ENCODE measurements at regions not wholly inside any gene's neighbourhood (a gene's known extent, or its start where the extent isn't known, plus 50 kb on each side); places are given as distances from the start of the nearest gene placed in this dataset.

DNA sequence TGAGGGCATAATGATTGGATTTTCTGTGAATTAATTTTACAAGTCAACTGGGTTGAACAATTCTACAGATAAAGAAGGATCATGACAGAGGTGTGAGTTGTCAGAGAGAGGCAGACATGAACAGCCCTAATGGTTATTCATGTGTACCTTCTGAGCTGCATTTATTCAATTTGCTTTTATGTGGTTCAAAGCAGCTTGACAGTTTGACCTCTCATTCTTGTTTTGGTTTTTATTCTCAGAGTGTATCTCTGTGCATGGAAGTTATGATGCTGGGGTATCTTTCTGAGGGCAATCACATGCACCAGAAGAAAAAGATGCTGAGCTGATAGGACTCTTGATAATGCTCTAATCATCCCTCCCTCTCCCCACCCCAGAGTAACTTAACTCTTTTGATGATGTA is 169.3 kb upstream of the NPY2R start:
- Histone ChIP-seq H3K36me3 (ENCODE audit: control insufficient read depth in 2 of 2, extremely low read depth in 1 of 2, insufficient read depth in 2 of 2, low read length in 2 of 2) (no peaks in the 10 kb centered on the region), H3K9me1 (ENCODE audit: control insufficient read depth, extremely low read depth, insufficient read depth, low read length) (no peaks in the 10 kb centered on the region), H3K9ac (ENCODE audit: control insufficient read depth, extremely low read depth, insufficient read depth, low read length) (no peak overlapping the region), H3K9me3 (ENCODE audit: control insufficient read depth, low read depth, low read length) (no peaks in the 10 kb centered on the region), H3K4me1 (ENCODE audit: control insufficient read depth, extremely low read depth, insufficient read depth, low read length) (no peaks in the 10 kb centered on the region), H3K79me2 (ENCODE audit: control insufficient read depth, insufficient read depth, low read length) (no peaks in the 10 kb centered on the region), H4K20me1 (ENCODE audit: control insufficient read depth, extremely low read depth, insufficient read depth, low read length) (no peaks in the 10 kb centered on the region), H2AFZ (ENCODE audit: control insufficient read depth, low read length) (no peak overlapping the region), H3K27me3 (ENCODE audit: control insufficient read depth, extremely low read depth, insufficient read depth, low read length) (no peaks in the 10 kb centered on the region), H3K27ac (ENCODE audit: control insufficient read depth, insufficient read depth, low read length) (no peak overlapping the region), H3K4me3 (ENCODE audit: control insufficient read depth in 2 of 3, extremely low read depth in 1 of 3, insufficient read depth in 2 of 3, low read depth in 1 of 3, low read length in 3 of 3) (no peak overlapping the region), H3K4me2 (ENCODE audit: control insufficient read depth, extremely low read depth, insufficient read depth, low read depth, low read length) (no peak overlapping the region)
- FAIRE-seq (no peak), DNase-seq (ENCODE audit: low read depth, low spot score) (no peak)
- TF ChIP-seq EZH2 (IDR thresholded peaks at IDR 0.05; ENCODE audit: low read length) = no peak
- TF ChIP-seq, protein P1, sequence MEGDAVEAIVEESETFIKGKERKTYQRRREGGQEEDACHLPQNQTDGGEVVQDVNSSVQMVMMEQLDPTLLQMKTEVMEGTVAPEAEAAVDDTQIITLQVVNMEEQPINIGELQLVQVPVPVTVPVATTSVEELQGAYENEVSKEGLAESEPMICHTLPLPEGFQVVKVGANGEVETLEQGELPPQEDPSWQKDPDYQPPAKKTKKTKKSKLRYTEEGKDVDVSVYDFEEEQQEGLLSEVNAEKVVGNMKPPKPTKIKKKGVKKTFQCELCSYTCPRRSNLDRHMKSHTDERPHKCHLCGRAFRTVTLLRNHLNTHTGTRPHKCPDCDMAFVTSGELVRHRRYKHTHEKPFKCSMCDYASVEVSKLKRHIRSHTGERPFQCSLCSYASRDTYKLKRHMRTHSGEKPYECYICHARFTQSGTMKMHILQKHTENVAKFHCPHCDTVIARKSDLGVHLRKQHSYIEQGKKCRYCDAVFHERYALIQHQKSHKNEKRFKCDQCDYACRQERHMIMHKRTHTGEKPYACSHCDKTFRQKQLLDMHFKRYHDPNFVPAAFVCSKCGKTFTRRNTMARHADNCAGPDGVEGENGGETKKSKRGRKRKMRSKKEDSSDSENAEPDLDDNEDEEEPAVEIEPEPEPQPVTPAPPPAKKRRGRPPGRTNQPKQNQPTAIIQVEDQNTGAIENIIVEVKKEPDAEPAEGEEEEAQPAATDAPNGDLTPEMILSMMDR (optimal IDR thresholded peaks at IDR 0.05 in 1 of 3, IDR thresholded peaks at IDR 0.05 in 1 of 3, conservative IDR thresholded peaks at IDR 0.05 in 1 of 3; ENCODE audit: extremely low read depth in 1 of 3, insufficient read depth in 2 of 3, low read length in 3 of 3) = no peak
- dilution Hi-C loops (cut with MboI; ENCODE audit: extremely low pct_ligation_motif_present, low sequenced_read_pairs) = no loop called here

DNA sequence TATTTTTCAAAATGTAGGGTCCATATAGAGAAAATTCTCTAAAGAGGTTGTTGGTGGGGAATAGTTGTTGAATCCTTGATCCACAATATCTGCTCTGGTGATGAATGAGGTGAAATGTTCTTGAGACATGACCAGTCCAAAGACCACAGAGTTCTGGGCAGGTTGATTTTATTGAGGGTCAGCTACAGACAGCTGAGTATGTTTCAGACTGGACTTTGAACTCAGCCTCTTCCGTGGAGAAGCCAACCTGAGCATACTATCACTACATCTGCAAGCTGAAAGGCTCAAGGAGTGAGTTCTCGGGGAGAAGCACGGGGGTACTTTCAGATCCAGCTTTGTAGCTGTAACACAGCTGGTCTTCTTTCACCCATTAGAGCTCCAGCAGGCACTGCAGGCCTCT is 168.4 kb upstream of the NPY2R start:
- Histone ChIP-seq H3K9ac (ENCODE audit: control insufficient read depth, extremely low read depth, insufficient read depth, low read length) (no peak overlapping the region), H3K4me3 (ENCODE audit: control insufficient read depth in 2 of 3, extremely low read depth in 1 of 3, insufficient read depth in 2 of 3, low read depth in 1 of 3, low read length in 3 of 3) (no peak overlapping the region), H2AFZ (ENCODE audit: control insufficient read depth, low read length) (no peak overlapping the region), H3K4me1 (ENCODE audit: control insufficient read depth, extremely low read depth, insufficient read depth, low read length) (no peaks in the 10 kb centered on the region), H3K9me3 (ENCODE audit: control insufficient read depth, low read depth, low read length) (no peaks in the 10 kb centered on the region), H3K36me3 (ENCODE audit: control insufficient read depth in 2 of 2, extremely low read depth in 1 of 2, insufficient read depth in 2 of 2, low read length in 2 of 2) (no peaks in the 10 kb centered on the region), H3K9me1 (ENCODE audit: control insufficient read depth, extremely low read depth, insufficient read depth, low read length) (no peaks in the 10 kb centered on the region), H3K79me2 (ENCODE audit: control insufficient read depth, insufficient read depth, low read length) (no peaks in the 10 kb centered on the region), H3K27ac (ENCODE audit: control insufficient read depth, insufficient read depth, low read length) (no peak overlapping the region), H3K4me2 (ENCODE audit: control insufficient read depth, extremely low read depth, insufficient read depth, low read depth, low read length) (no peak overlapping the region), H3K27me3 (ENCODE audit: control insufficient read depth, extremely low read depth, insufficient read depth, low read length) (no peaks in the 10 kb centered on the region), H4K20me1 (ENCODE audit: control insufficient read depth, extremely low read depth, insufficient read depth, low read length) (no peaks in the 10 kb centered on the region)
- FAIRE-seq (no peak), DNase-seq (ENCODE audit: low read depth, low spot score) (no peak)
- dilution Hi-C loops (cut with MboI; ENCODE audit: extremely low pct_ligation_motif_present, low sequenced_read_pairs) = no loop called here
- TF ChIP-seq, protein P1 (optimal IDR thresholded peaks at IDR 0.05 in 1 of 3, IDR thresholded peaks at IDR 0.05 in 1 of 3, conservative IDR thresholded peaks at IDR 0.05 in 1 of 3; ENCODE audit: extremely low read depth in 1 of 3, insufficient read depth in 2 of 3, low read length in 3 of 3) = no peak
- TF ChIP-seq EZH2 (IDR thresholded peaks at IDR 0.05; ENCODE audit: low read length) = no peak
